Naive thymus-derived CD4-positive, alpha-beta T cell (primary cell): ENCODE measurements at regions not wholly inside any gene's neighbourhood (a gene's known extent, or its start where the extent isn't known, plus 50 kb on each side); places are given as distances from the start of the nearest gene placed in this dataset.
"Not testable (repeated sequence)": the region's sequence is repeated elsewhere in the genome, so short reads cannot be mapped to it uniquely, and the experiment has no call there.

Source experiments
- ATAC-seq: fragments of 150-1000 bp; cut with Tn5 transposase; 2 replicates; pipeline ENCODE4 v1.10.0; 2021; ENCODE audit warnings: mild to moderate bottlenecking, moderate library complexity
- CTCF ChIA-PET: fragments of 350-600 bp; sonication (Branson Sonifier 250); formaldehyde crosslinking; loops from one replicate; lab custom pipeline; 2021; ENCODE audit warnings: antibody characterized with exemption; lab: Charles Lee
- POLR2A ChIA-PET: fragments of 350-600 bp; sonication (Branson Sonifier 250); formaldehyde crosslinking; loops from one replicate; lab custom pipeline; 2021; ENCODE audit warnings: antibody characterized with exemption, inconsistent platforms; lab: Charles Lee
- DNase-seq, 9 donors: peaks; one replicate each; pipeline versions ENCODE4 v3.0.0 to v3.0.0-alpha.2; 2020 to 2022; ENCODE audit warnings: mixed read lengths in 1 of 9
- H3K27ac ChIP-seq: one replicate; pipeline ENCODE4 v1.7.0; 2013; ENCODE audit warnings: mild to moderate bottlenecking, low read depth, low read length, moderate library complexity
- H3K27me3 ChIP-seq, 2 donors: one replicate each; pipeline ENCODE4 v1.7.0; 2013; ENCODE audit warnings: low read length in 2 of 2, mild to moderate bottlenecking in 2 of 2, moderate library complexity in 2 of 2; ENCODE audit not compliant: control insufficient read depth in 2 of 2, insufficient read depth in 2 of 2
- H3K36me3 ChIP-seq, 3 experiments: 1 replicate in 2 of 3; 2 replicates in 1 of 3; pipeline ENCODE4 v1.7.0; 2013; ENCODE audit warnings: low read length in 3 of 3, mild to moderate bottlenecking in 3 of 3, moderate library complexity in 1 of 3; ENCODE audit not compliant: insufficient read depth in 3 of 3, control insufficient read depth in 2 of 3
- H3K4me1 ChIP-seq, 2 donors: one replicate each; pipeline ENCODE4 v1.7.0; 2013; ENCODE audit warnings: low read length in 2 of 2, mild to moderate bottlenecking in 2 of 2, moderate library complexity in 1 of 2; ENCODE audit not compliant: control insufficient read depth in 2 of 2, insufficient read depth in 2 of 2
- H3K4me3 ChIP-seq: 2 replicates; pipeline ENCODE4 v1.7.0; 2013; ENCODE audit warnings: mild to moderate bottlenecking, low read length
- H3K9me3 ChIP-seq, 3 experiments: 1 replicate in 2 of 3; 2 replicates in 1 of 3; pipeline ENCODE4 v1.7.0; 2013; ENCODE audit warnings: low read length in 3 of 3; ENCODE audit not compliant: control insufficient read depth in 2 of 3
- H3K27ac Mint-ChIP-seq, 9 donors: one replicate each; pipeline ENCODE4 v1.8.0; 2020 to 2022; ENCODE audit warnings: mixed read lengths in 9 of 9, mild to moderate bottlenecking in 8 of 9, moderate library complexity in 5 of 9, inconsistent platforms in 2 of 9
- H3K27me3 Mint-ChIP-seq, 5 donors: one replicate each; pipeline ENCODE4 v1.8.0; 2021 to 2022; ENCODE audit warnings: mixed read lengths in 5 of 5, mild to moderate bottlenecking in 1 of 5
- H3K36me3 Mint-ChIP-seq, 5 donors: one replicate each; pipeline ENCODE4 v1.8.0; 2020 to 2022; ENCODE audit warnings: mixed read lengths in 5 of 5, mild to moderate bottlenecking in 3 of 5, inconsistent platforms in 1 of 5
- H3K4me1 Mint-ChIP-seq, 7 donors: one replicate each; pipeline ENCODE4 v1.8.0; 2020 to 2022; ENCODE audit warnings: mixed read lengths in 7 of 7, mild to moderate bottlenecking in 3 of 7, inconsistent platforms in 1 of 7
- H3K4me3 Mint-ChIP-seq, 10 donors: one replicate each; pipeline ENCODE4 v1.8.0; 2020 to 2022; ENCODE audit warnings: mild to moderate bottlenecking in 10 of 10, mixed read lengths in 10 of 10, moderate library complexity in 6 of 10, inconsistent platforms in 2 of 10
- H3K9me3 Mint-ChIP-seq, 11 donors: one replicate each; pipeline ENCODE4 v1.8.0; 2020 to 2022; ENCODE audit warnings: mixed read lengths in 11 of 11, mild to moderate bottlenecking in 4 of 11, inconsistent platforms in 1 of 11, moderate library complexity in 1 of 11
- intact Hi-C, 2 donors: fragments of 100-400 bp; cut with micrococcal nuclease; formaldehyde crosslinking; loops; one replicate each; pipeline ENCODE4 v1.15.1; 2023

DNA sequence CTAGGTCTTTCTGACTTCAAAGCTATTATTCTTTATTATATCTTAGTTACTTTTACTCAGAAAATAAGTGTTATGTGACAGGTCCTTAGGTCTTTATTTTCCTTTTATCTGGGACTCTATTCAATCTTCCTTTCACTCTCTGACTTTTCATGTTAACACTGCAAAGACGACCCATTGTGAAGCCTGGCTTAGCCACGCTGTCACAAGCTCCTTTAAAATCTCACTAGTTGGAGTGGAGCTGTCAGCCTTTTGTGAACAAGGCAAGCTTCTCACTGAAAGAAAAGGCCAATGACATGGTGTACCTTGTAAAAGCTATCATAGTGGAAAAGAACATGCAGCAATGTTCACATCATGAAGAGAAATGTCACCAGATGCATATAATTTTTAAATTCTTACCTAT, 1130.7 kb upstream of the FAM98A start:
- H3K27me3 ChIP-seq = no peaks in the 10 kb centered on the region
- POLR2A ChIA-PET = no interaction called here
- H3K27ac Mint-ChIP-seq = no peak overlapping the region
- H3K4me3 ChIP-seq = no peak overlapping the region
- ATAC-seq (no peak), DNase-seq (no peak)
- no peaks in the 10 kb centered on the region for H3K27me3 Mint-ChIP-seq
- no peak overlapping the region for H3K4me3 Mint-ChIP-seq
- H3K4me1 ChIP-seq = no peaks in the 10 kb centered on the region
- no peak overlapping the region for H3K27ac ChIP-seq
- intact Hi-C loops = no loop called here
- H3K9me3 Mint-ChIP-seq = peaks cover 0 to 6% (median 0%) of the 10 kb centered on the region in 11 donors
- no peaks in the 10 kb centered on the region for H3K36me3 Mint-ChIP-seq
- CTCF ChIA-PET = no interaction called here
- peaks cover 0 to 3% (median 0%) of the 10 kb centered on the region in 7 donors for H3K4me1 Mint-ChIP-seq
- no peaks in the 10 kb centered on the region for H3K36me3 ChIP-seq
- no peaks in the 10 kb centered on the region for H3K9me3 ChIP-seq

DNA sequence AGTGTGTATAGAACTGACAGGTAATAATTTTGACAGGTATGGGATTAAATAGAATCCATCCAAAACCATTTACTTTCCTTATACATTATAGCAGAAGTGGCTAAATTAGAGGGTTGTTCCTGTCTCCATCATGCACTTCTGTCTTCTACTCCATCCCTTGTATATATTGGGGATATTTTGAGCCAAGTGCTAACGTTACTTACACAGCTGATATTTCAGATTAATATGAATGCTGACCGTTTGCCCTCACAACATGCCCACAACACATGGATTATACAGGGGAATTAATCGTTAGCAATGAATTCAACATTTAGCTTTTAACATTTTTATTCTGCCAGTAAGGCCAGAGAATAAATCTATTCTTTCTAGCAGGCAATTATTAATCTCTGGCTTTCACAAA, 1125.0 kb upstream of the FAM98A start:
- ATAC-seq (no peak), DNase-seq (no peak)
- Mint-ChIP-seq H3K36me3 (no peaks in the 10 kb centered on the region), H3K4me3 (no peak overlapping the region), H3K9me3 (peaks cover 0 to 6% (median 0%) of the 10 kb centered on the region in 11 donors), H3K4me1 (peaks cover 0 to 3% (median 0%) of the 10 kb centered on the region in 7 donors), H3K27ac (no peak overlapping the region), H3K27me3 (no peaks in the 10 kb centered on the region)
- intact Hi-C loops = no loop called here
- H3K4me1 ChIP-seq = no peaks in the 10 kb centered on the region
- H3K27me3 ChIP-seq = no peaks in the 10 kb centered on the region
- H3K9me3 ChIP-seq = no peaks in the 10 kb centered on the region
- H3K4me3 ChIP-seq = no peak overlapping the region
- ChIA-PET POLR2A (no interaction called here), CTCF (no interaction called here)
- H3K27ac ChIP-seq = no peak overlapping the region
- no peaks in the 10 kb centered on the region for H3K36me3 ChIP-seq

DNA sequence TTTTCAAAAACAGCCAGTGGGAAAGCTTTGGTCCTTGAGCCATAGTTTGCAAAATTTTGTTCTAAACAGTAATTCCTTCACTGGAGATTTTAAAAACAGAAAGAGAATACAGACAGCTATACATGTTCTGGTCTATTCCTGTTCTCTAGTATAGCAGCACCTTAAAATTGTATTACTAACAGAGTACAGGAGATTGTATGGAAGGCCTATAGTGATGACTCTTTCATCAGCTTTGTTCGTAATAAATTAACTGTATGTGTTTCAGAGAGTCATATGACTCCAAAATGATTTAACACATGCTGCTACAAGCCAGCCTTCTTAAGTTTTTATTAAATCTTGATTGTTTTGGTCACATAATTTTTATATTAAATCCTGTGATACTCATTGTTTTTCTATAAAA, 1124.6 kb upstream of the FAM98A start:
- Histone ChIP-seq H3K27ac (no peak overlapping the region), H3K4me3 (no peak overlapping the region), H3K36me3 (no peaks in the 10 kb centered on the region), H3K4me1 (no peaks in the 10 kb centered on the region), H3K27me3 (no peaks in the 10 kb centered on the region), H3K9me3 (no peaks in the 10 kb centered on the region)
- CTCF ChIA-PET = no interaction called here
- H3K27me3 Mint-ChIP-seq = no peaks in the 10 kb centered on the region
- no peak overlapping the region for H3K27ac Mint-ChIP-seq
- POLR2A ChIA-PET = no interaction called here
- H3K9me3 Mint-ChIP-seq = peaks cover 0 to 10% (median 2%) of the 10 kb centered on the region in 11 donors
- intact Hi-C loops = no loop called here
- DNase-seq (no peak), ATAC-seq (no peak)
- peaks cover 0 to 1% (median 0%) of the 10 kb centered on the region in 7 donors for H3K4me1 Mint-ChIP-seq
- no peak overlapping the region for H3K4me3 Mint-ChIP-seq
- H3K36me3 Mint-ChIP-seq = no peaks in the 10 kb centered on the region

DNA sequence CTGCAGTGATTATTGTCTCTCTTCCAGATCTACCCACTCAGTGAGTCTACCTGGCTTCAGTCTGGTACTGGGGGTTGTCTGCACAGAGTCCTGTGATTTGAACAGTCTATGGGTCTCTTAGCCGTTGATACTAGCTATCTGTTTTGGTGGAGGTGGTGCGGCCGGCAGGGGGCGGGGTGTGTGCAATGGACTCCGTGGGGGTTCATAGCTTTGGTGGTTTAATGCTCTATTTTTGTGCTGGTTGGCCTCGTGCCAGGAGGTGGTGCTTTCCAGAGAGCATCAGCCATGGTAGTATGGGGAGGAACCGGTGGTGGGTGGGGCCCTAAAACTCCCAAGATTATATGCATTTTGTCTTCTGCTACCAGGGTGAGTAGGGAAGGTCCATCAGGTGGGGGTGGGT, 1120.1 kb upstream of the FAM98A start:
- Mint-ChIP-seq H3K27me3 (no peaks in the 10 kb centered on the region), H3K4me3 (no peak overlapping the region), H3K36me3 (no peaks in the 10 kb centered on the region), H3K9me3 (peaks cover 1 to 25% (median 9%) of the 10 kb centered on the region in 11 donors), H3K27ac (no peak overlapping the region), H3K4me1 (no peaks in the 10 kb centered on the region)
- POLR2A ChIA-PET = no interaction called here
- intact Hi-C loops = no loop called here
- no peak for DNase-seq
- CTCF ChIA-PET = no interaction called here
- no peaks in the 10 kb centered on the region for H3K9me3 ChIP-seq
- no peaks in the 10 kb centered on the region for H3K4me1 ChIP-seq
- H3K27me3 ChIP-seq = no peaks in the 10 kb centered on the region
- H3K36me3 ChIP-seq = no peaks in the 10 kb centered on the region
- no peak overlapping the region for H3K27ac ChIP-seq
- ATAC-seq = no peak
- no peak overlapping the region for H3K4me3 ChIP-seq

- no peaks in the 10 kb centered on the region for H3K36me3 Mint-ChIP-seq
- ChIA-PET CTCF (no interaction called here), POLR2A (no interaction called here)
- Histone ChIP-seq H3K27ac (no peak overlapping the region), H3K9me3 (no peaks in the 10 kb centered on the region), H3K36me3 (no peaks in the 10 kb centered on the region), H3K4me3 (no peak overlapping the region), H3K27me3 (no peaks in the 10 kb centered on the region), H3K4me1 (no peaks in the 10 kb centered on the region)
- H3K27ac Mint-ChIP-seq = no peak overlapping the region
- no peaks in the 10 kb centered on the region for H3K27me3 Mint-ChIP-seq
- H3K4me3 Mint-ChIP-seq = no peak overlapping the region
- no peaks in the 10 kb centered on the region for H3K4me1 Mint-ChIP-seq
- peaks cover 0 to 11% (median 5%) of the 10 kb centered on the region in 11 donors for H3K9me3 Mint-ChIP-seq
- no peak for ATAC-seq
- intact Hi-C loops = no loop called here
- no peak for DNase-seq
Observed at GRCh38 chr2:34705551-34706247, 1106.6 kb upstream of the FAM98A start.

GRCh38 chr2:34703292-34703691, 1104.2 kb upstream of the FAM98A start:
- Mint-ChIP-seq H3K36me3 (no peaks in the 10 kb centered on the region), H3K4me3 (no peak overlapping the region), H3K4me1 (no peaks in the 10 kb centered on the region), H3K27me3 (no peaks in the 10 kb centered on the region), H3K27ac (no peak overlapping the region), H3K9me3 (peaks cover 0 to 8% (median 3%) of the 10 kb centered on the region in 11 donors)
- ATAC-seq = no peak
- Histone ChIP-seq H3K4me3 (no peak overlapping the region), H3K27ac (no peak overlapping the region), H3K27me3 (no peaks in the 10 kb centered on the region), H3K4me1 (no peaks in the 10 kb centered on the region), H3K36me3 (no peaks in the 10 kb centered on the region), H3K9me3 (no peaks in the 10 kb centered on the region)
- ChIA-PET POLR2A (no interaction called here), CTCF (no interaction called here)
- intact Hi-C loops = no loop called here
- no peak for DNase-seq

GRCh38 chr2:34702391-34702790, 1103.3 kb upstream of the FAM98A start:
- H3K4me1 ChIP-seq, intact Hi-C loops, H3K27me3 Mint-ChIP-seq, POLR2A ChIA-PET, CTCF ChIA-PET, H3K9me3 Mint-ChIP-seq, ATAC-seq, H3K36me3 Mint-ChIP-seq, H3K4me3 ChIP-seq, H3K27ac ChIP-seq, H3K27ac Mint-ChIP-seq, H3K9me3 ChIP-seq, H3K4me3 Mint-ChIP-seq, DNase-seq, H3K36me3 ChIP-seq, H3K4me1 Mint-ChIP-seq, H3K27me3 ChIP-seq: not testable (repeated sequence)
